ENCODE measurements at regions not wholly inside any gene's neighbourhood (a gene's known extent, or its start where the extent isn't known, plus 50 kb on each side); places are given as distances from the start of the nearest gene placed in this dataset.

- no peak for TF ChIP-seq POLR2AphosphoS5 (IDR thresholded peaks at IDR 0.05; ENCODE audit: low read depth, low read length)
- no peak for TF ChIP-seq POLR2A (IDR thresholded peaks at IDR 0.05; ENCODE audit: low read depth, low read length)
- no peak for TF ChIP-seq TAF1 (IDR thresholded peaks at IDR 0.05; ENCODE audit: low read depth, low read length)
- no peak for TF ChIP-seq POU2F2 (IDR thresholded peaks at IDR 0.05; ENCODE audit: low read depth, low read length)
- no peak for TF ChIP-seq SPI1 (IDR thresholded peaks at IDR 0.05; ENCODE audit: low read depth, low read length)
These were observed 334.7 kb upstream of the JAG1 start for GRCh38 chr20:11008444-11009033.
